Activated T-helper 1 cell treated with anti-CD3 and anti-CD28 coated beads, Interleukin-12 subunit alpha, Interleukin-12 subunit beta, Interleukin-2, Interleukin-4 antibody, amounts not matched to agents 30 ng/mL and 10 ng/mL and 1 ng/mL, durations not matched to agents 14 hours and 24 hours and 36 hours (primary cell): ENCODE measurements at regions not wholly inside any gene's neighbourhood (a gene's known extent, or its start where the extent isn't known, plus 50 kb on each side); places are given as distances from the start of the nearest gene placed in this dataset.

Experiments used
- DNase-seq: peaks from one replicate; pipeline ENCODE4 v3.0.0; 2021; ENCODE audit warnings: low spot score
- H3K27ac Mint-ChIP-seq: one replicate; pipeline ENCODE4 v1.8.0; 2021; ENCODE audit warnings: mild to moderate bottlenecking, mixed read lengths
- H3K27me3 Mint-ChIP-seq: one replicate; pipeline ENCODE4 v1.8.0; 2022; ENCODE audit warnings: mild to moderate bottlenecking, moderate library complexity, mixed read lengths; ENCODE audit not compliant: insufficient read depth
- H3K36me3 Mint-ChIP-seq: one replicate; pipeline ENCODE4 v1.8.0; 2021; ENCODE audit warnings: low read depth, mixed read lengths
- H3K4me1 Mint-ChIP-seq: one replicate; pipeline ENCODE4 v1.8.0; 2021; ENCODE audit warnings: low read depth, mixed read lengths
- H3K4me3 Mint-ChIP-seq: one replicate; pipeline ENCODE4 v1.8.0; 2021; ENCODE audit warnings: mild to moderate bottlenecking, moderate library complexity, mixed read lengths
- H3K9me3 Mint-ChIP-seq: one replicate; pipeline ENCODE4 v1.8.0; 2021; ENCODE audit warnings: mixed read lengths
- intact Hi-C: fragments of 100-400 bp; cut with micrococcal nuclease; formaldehyde crosslinking; loops from one replicate; pipeline ENCODE4 v1.15.1; 2024

GRCh38 chr2:118265873-118266455 lies 177.7 kb downstream of the INSIG2 start:
- Mint-ChIP-seq H3K4me3 (no peak overlapping the region), H3K4me1 (no peaks in the 10 kb centered on the region), H3K27ac (no peak overlapping the region), H3K36me3 (no peaks in the 10 kb centered on the region), H3K9me3 (no peaks in the 10 kb centered on the region), H3K27me3 (peaks cover 8% of the 10 kb centered on the region)
- DNase-seq = no peak
- intact Hi-C loops = no loop called here

DNA sequence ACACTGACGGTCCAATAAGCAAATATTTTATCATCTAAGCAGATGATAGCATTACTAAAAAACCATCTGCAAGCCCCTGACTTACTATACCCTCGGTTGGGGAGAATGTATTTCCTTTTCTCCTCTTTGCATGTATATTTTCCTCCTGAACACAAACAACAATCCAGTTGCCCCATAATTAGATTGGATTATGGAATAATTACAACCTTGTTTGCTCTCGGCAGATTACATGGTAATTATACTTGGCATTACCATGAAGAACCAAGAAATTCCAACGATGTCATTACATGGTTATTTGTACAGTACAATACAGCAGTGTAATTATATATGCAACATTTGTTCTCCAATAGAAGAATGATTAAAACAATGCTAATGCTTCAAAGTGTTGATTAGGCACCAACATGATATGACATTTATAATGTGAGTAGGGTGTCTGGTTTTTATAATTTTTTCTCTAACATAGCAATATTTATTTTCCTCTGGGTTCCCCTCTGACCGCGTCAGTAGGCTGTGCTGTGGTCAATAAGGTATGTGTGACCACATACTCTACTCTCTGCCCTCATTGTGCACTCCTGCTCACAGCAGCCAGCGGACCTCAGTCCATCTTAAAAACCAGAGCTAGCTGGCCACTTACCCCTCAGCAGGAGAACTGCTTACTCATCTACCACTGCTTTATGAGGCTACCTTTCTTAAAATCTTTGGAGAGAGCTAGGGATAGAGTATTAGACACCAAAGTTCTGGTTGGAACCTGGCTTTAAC lies 176.1 kb downstream of the INSIG2 start:
- Mint-ChIP-seq H3K27me3 (peaks cover 9% of the 10 kb centered on the region), H3K4me1 (no peaks in the 10 kb centered on the region), H3K9me3 (no peaks in the 10 kb centered on the region), H3K27ac (no peak overlapping the region), H3K4me3 (no peak overlapping the region), H3K36me3 (no peaks in the 10 kb centered on the region)
- intact Hi-C loops = no loop called here
- no peak for DNase-seq

GRCh38 chr2:118257696-118258095 lies 169.4 kb downstream of the INSIG2 start:
- H3K36me3 Mint-ChIP-seq = no peaks in the 10 kb centered on the region
- H3K27ac Mint-ChIP-seq = no peak overlapping the region
- H3K27me3 Mint-ChIP-seq = peaks cover 19% of the 10 kb centered on the region
- H3K4me3 Mint-ChIP-seq = no peak overlapping the region
- intact Hi-C loops = no loop called here
- DNase-seq = no peak
- no peaks in the 10 kb centered on the region for H3K4me1 Mint-ChIP-seq
- no peaks in the 10 kb centered on the region for H3K9me3 Mint-ChIP-seq

GRCh38 chr2:118255771-118256372 lies 167.6 kb downstream of the INSIG2 start:
- Mint-ChIP-seq H3K4me3 (no peak overlapping the region), H3K27me3 (peaks cover 17% of the 10 kb centered on the region), H3K9me3 (no peaks in the 10 kb centered on the region), H3K4me1 (no peaks in the 10 kb centered on the region), H3K27ac (no peak overlapping the region), H3K36me3 (no peaks in the 10 kb centered on the region)
- intact Hi-C loops = no loop called here
- no peak for DNase-seq

- Mint-ChIP-seq H3K4me1 (peaks cover 3% of the 10 kb centered on the region), H3K4me3 (no peak overlapping the region), H3K36me3 (no peaks in the 10 kb centered on the region), H3K27ac (no peak overlapping the region), H3K9me3 (no peaks in the 10 kb centered on the region), H3K27me3 (peaks cover 17% of the 10 kb centered on the region)
- intact Hi-C loops = no loop called here
- no peak for DNase-seq
These were observed 167.0 kb downstream of the INSIG2 start for GRCh38 chr2:118255301-118255700.

DNA sequence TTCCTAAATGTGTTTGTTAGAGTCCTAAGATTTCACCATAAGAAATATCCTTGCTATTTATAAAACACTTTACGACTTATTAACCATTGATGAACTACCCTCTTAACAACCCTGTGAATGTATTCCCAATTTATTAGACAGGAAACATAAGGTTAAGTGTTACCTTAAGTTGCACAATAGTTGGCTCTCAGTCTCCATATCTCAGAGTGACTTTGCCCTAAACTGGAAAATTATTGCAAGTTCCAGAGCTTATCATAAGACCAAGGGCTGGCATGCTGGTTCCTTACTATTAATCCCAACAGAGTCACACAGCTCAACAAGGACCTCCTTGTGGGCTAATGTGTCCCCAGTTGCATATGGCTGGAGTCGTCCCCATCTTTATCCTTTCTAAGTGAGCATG lies 165.8 kb downstream of the INSIG2 start:
- H3K9me3 Mint-ChIP-seq = no peaks in the 10 kb centered on the region
- H3K4me3 Mint-ChIP-seq = no peak overlapping the region
- H3K27me3 Mint-ChIP-seq = peaks cover 20% of the 10 kb centered on the region
- no peak for DNase-seq
- peaks cover 5% of the 10 kb centered on the region for H3K4me1 Mint-ChIP-seq
- no peak overlapping the region for H3K27ac Mint-ChIP-seq
- H3K36me3 Mint-ChIP-seq = no peaks in the 10 kb centered on the region
- intact Hi-C loops = no loop called here

- Mint-ChIP-seq H3K4me1 (peaks cover 5% of the 10 kb centered on the region), H3K4me3 (no peak overlapping the region), H3K27ac (no peak overlapping the region), H3K9me3 (no peaks in the 10 kb centered on the region), H3K27me3 (peaks cover 14% of the 10 kb centered on the region), H3K36me3 (no peaks in the 10 kb centered on the region)
- intact Hi-C loops = no loop called here
- DNase-seq = no peak
These were observed 163.2 kb downstream of the INSIG2 start for GRCh38 chr2:118251427-118251826.

DNA sequence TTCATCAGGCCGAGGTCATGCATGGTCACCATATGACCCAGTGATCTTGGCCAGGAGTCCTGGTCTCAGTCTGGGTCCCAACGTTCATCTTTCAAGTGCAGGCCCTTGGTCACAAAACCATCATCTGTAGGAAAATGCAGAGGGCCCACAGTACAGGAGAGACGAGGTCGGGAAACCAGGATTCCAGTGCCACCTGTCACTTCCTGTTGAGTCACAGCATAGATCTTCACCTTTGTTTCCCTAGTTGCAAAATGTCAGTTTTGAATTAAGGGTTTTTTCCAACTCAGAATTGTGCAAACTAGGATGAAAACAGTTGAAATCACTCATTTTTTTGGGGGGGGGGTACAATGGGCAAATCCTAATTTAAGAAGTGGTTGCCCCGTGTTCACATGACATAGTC lies 162.2 kb downstream of the INSIG2 start:
- no peak for DNase-seq
- Mint-ChIP-seq H3K4me1 (peaks cover 5% of the 10 kb centered on the region), H3K4me3 (no peak overlapping the region), H3K36me3 (no peaks in the 10 kb centered on the region), H3K27me3 (peaks cover 11% of the 10 kb centered on the region), H3K27ac (no peak overlapping the region), H3K9me3 (no peaks in the 10 kb centered on the region)
- intact Hi-C loops = no loop called here

DNA sequence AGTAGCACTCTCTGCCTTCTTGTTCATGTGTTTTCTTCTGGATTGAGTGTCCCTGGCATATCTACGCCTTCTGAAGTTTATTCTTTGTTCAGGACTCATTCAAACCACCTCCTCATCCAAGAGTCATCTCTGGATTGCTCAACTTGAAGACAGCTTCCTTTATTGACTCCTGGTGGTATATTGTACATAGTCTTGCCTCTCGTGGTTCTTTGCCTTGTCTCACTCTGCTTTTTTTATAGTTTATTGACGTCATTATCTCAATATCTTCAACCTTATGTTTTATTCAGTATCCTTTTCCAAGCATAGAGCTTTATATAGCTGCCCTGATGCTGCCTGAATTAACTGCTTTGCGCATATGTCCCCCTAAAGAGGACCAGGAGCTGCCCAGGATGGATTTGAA lies 161.7 kb downstream of the INSIG2 start:
- H3K9me3 Mint-ChIP-seq = no peaks in the 10 kb centered on the region
- H3K4me1 Mint-ChIP-seq = peaks cover 5% of the 10 kb centered on the region
- intact Hi-C loops = no loop called here
- no peak overlapping the region for H3K4me3 Mint-ChIP-seq
- no peaks in the 10 kb centered on the region for H3K36me3 Mint-ChIP-seq
- no peak overlapping the region for H3K27ac Mint-ChIP-seq
- peaks cover 11% of the 10 kb centered on the region for H3K27me3 Mint-ChIP-seq
- no peak for DNase-seq

DNA sequence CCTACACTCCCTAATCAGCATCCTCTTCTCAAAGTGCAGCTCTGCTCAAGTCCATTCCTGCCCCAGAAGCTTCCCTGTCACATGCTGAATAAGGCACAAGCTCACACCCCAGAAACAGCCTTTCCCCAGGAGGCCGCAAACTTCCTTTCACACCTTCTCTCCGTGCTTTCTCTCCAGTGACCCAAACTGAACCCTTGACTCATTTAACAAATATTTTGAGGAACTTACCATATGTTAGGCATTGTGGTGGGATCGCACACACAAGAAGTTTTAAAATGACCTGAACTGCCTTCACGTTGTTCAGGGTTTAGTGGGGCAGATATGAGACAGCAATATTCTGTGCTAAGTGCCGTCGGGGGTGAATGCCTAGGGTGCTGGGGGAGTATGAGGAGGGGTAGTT lies 161.3 kb downstream of the INSIG2 start:
- intact Hi-C loops = no loop called here
- Mint-ChIP-seq H3K36me3 (no peaks in the 10 kb centered on the region), H3K27me3 (peaks cover 11% of the 10 kb centered on the region), H3K9me3 (no peaks in the 10 kb centered on the region), H3K27ac (no peak overlapping the region), H3K4me3 (no peak overlapping the region), H3K4me1 (peaks cover 5% of the 10 kb centered on the region)
- DNase-seq = no peak

GRCh38 chr2:118246726-118247125 lies 158.5 kb downstream of the INSIG2 start:
- H3K27ac Mint-ChIP-seq = no peak overlapping the region
- peaks cover 5% of the 10 kb centered on the region for H3K4me1 Mint-ChIP-seq
- no peaks in the 10 kb centered on the region for H3K9me3 Mint-ChIP-seq
- H3K27me3 Mint-ChIP-seq = peaks cover 11% of the 10 kb centered on the region
- DNase-seq = no peak
- intact Hi-C loops = no loop called here
- H3K4me3 Mint-ChIP-seq = no peak overlapping the region
- H3K36me3 Mint-ChIP-seq = no peaks in the 10 kb centered on the region

DNA sequence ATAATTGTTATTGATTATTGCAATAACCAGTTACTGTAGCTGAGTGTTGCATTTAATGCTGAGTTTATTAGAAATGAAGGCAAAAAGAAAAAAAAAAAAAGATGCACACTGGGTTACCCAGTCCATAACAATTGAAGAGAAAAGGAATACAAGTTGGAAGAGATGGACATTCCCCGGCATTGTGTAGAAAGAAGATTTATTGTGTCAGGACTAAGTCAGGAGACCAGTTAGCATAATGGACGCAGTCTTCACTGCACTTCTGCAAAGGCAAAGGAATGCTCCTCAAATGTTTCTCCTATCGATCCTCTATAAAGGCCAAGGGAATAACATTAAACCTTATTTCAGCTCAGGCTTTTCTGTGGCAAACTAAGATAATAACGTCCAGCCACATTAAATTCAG lies 157.8 kb downstream of the INSIG2 start:
- intact Hi-C loops = no loop called here
- no peak overlapping the region for H3K27ac Mint-ChIP-seq
- H3K27me3 Mint-ChIP-seq = peaks cover 11% of the 10 kb centered on the region
- H3K4me3 Mint-ChIP-seq = no peak overlapping the region
- no peaks in the 10 kb centered on the region for H3K36me3 Mint-ChIP-seq
- H3K4me1 Mint-ChIP-seq = peaks cover 5% of the 10 kb centered on the region
- no peaks in the 10 kb centered on the region for H3K9me3 Mint-ChIP-seq
- DNase-seq = no peak

DNA sequence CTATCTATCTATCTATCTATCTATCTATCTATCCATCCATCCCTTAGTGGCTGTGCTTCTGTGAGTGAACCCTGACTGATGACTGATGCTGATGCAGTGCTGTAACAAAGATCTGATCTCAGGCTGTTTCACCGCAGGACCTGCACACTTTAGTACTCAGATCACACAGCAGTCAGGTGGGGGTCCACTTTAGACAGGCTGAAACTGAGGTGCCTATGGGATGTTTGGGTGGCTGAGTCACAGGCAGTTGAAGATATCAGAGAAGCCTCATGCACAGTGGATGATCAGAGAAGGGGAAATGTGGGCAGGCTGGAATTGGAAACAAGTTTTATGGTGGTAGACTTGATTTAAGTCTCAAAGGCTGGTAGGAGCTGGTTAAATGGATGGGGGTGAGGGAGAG lies 156.4 kb downstream of the INSIG2 start:
- Mint-ChIP-seq H3K36me3 (no peaks in the 10 kb centered on the region), H3K27me3 (peaks cover 12% of the 10 kb centered on the region), H3K27ac (no peak overlapping the region), H3K4me3 (no peak overlapping the region), H3K9me3 (no peaks in the 10 kb centered on the region), H3K4me1 (no peaks in the 10 kb centered on the region)
- intact Hi-C loops = no loop called here
- no peak for DNase-seq
